Skeletal muscle cell (primary cell): ENCODE measurements at regions not wholly inside any gene's neighbourhood (a gene's known extent, or its start where the extent isn't known, plus 50 kb on each side); places are given as distances from the start of the nearest gene placed in this dataset.

Experiments
- DNase-seq: peaks from one replicate; pipeline ENCODE4 v3.0.0-alpha.2; 2010; ENCODE audit warnings: low read depth
- H3K4me3 ChIP-seq: 2 replicates; pipeline ENCODE4 v1.5.1; 2011; ENCODE audit warnings: low read depth, mild to moderate bottlenecking, control low read depth, low read length, moderate library complexity

- peak; percentile 14 for DNase-seq
- no peak overlapping the region for H3K4me3 ChIP-seq
These were observed 186.0 kb upstream of the TNP1 start for GRCh38 chr2:217045700-217046475.

DNA sequence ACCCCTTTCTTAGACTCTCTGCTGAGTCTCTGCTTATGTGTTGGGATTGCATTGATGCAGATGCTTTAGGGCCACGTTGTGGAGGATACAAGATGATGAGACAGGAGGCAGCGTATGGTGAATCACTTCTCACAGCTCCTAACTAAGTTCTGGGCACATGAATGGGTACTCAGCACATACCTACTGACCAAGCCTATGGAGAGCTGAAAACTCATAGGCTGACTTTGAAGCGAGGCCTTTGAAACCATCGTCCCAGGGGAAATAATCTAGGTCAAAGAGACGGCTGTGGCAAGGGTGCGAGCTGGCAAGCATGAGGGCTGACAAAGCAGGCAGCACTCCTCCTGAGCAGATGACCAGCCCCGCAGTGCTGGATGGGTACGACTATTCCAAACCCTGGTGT is 180.2 kb upstream of the TNP1 start:
- no peak for DNase-seq
- no peak overlapping the region for H3K4me3 ChIP-seq

DNA sequence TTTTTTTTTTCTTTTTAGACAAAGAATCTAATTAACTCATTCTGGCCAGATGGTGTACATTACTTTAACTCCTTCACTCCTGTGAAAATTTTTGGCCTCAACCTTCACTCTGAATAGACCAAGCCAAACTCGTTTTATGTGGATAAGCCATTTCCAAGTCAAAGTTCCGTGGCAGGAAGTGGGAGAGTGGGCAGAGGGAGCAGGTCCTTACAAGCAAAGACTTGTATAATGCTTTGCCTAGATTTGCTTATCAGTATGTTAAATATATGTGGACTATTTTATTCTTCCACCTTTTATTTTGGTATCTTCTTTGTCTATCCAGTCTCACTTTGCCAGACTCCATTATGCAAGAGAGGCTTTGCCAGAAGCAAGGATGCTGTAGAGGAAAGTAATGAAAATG is 178.1 kb upstream of the TNP1 start:
- DNase-seq: no peak
- H3K4me3 ChIP-seq: no peak overlapping the region

DNA sequence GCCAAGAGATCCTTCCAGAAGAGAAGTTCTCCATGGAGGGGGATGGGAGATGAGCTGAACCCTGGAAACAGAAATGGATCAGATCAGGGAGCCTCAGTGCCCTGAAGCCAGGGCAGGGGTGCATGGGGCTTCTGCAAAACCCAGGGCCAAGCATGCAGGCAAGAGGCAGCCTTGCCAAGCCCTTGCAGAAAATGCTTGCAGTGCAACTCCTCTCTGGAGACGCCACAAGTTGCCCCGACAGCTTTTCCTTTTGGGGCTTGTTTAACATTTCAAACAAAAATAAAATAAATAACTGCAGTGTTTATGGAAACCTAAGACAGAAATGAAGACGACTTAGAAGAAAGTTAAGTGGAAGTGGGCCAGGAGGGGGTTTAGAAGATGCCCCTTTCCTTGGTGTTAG is 177.5 kb upstream of the TNP1 start:
- no peak for DNase-seq
- H3K4me3 ChIP-seq: no peak overlapping the region

- peak; percentile 13 for DNase-seq
- no peak overlapping the region for H3K4me3 ChIP-seq
These were observed 176.1 kb upstream of the TNP1 start for GRCh38 chr2:217035967-217036366.

DNA sequence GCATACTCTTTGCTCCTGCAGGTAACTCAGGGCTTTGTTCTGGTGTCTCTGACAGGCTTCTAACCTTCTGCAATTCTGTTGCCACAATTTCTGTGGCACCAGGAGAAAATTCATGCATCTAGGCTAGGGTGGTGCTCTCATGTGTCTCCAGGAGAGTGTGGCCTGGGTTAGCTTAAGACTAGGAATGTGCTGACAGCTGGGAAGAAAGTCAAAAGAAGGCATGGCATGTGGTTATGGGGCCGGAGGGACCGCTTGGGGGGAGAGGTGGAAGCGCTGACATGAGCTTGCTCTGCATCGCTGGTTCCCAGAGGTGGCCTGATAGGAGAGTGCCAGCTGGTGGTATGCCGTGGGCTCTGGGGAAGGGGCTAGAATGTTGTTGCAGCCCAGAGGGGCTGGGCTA is 173.3 kb upstream of the TNP1 start:
- no peak overlapping the region for H3K4me3 ChIP-seq
- DNase-seq: no peak

DNA sequence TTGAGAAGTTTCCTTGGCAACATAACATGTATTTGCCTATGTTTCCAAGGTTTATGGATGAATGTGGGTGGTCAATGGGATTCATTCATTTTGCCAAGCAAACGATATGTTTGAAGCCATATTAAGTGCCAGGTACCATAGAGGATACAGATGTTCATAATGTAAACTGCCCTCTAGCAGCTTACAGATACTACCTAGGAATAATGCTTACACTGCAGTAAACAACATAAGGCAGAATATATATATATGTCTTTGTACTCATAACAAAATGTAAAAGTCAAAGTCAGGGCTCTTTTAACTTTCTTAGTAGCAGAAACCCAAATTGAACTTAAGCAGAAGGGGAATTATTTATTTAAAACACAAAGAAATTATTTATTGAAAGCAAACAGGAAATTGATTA is 171.6 kb upstream of the TNP1 start:
- DNase-seq: no peak
- no peak overlapping the region for H3K4me3 ChIP-seq

- DNase-seq: no peak
- H3K4me3 ChIP-seq: no peak overlapping the region
These were observed 170.2 kb upstream of the TNP1 start for GRCh38 chr2:217030081-217030480.

GRCh38 chr2:217028128-217028527 is 168.3 kb upstream of the TNP1 start:
- DNase-seq: no peak

DNA sequence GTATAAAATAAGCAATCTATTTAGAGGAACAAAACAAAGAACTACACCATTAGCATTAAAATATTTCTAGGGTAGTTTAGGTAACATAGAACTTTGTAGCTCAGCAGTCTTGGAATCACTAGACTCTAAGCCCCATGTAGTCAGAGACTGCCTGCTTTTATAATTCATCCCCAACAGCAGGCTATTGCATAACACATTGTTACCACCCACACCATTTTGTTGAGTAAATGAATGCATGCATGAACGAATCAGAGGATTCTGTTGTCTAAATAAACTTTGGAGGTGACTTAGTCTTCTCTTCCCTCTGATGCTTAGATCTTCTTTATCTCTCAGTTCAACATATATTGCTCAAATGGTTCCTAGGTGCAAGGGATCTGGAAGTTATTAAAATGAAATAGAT is 167.6 kb upstream of the TNP1 start:
- DNase-seq: no peak
- H3K4me3 ChIP-seq: no peak overlapping the region

More at GRCh38 chr2:217028128-217028527, 168.3 kb upstream of the TNP1 start:
- no peak overlapping the region for H3K4me3 ChIP-seq

- H3K4me3 ChIP-seq: no peak overlapping the region
These were observed 166.7 kb upstream of the TNP1 start for GRCh38 chr2:217026569-217026968.

DNA sequence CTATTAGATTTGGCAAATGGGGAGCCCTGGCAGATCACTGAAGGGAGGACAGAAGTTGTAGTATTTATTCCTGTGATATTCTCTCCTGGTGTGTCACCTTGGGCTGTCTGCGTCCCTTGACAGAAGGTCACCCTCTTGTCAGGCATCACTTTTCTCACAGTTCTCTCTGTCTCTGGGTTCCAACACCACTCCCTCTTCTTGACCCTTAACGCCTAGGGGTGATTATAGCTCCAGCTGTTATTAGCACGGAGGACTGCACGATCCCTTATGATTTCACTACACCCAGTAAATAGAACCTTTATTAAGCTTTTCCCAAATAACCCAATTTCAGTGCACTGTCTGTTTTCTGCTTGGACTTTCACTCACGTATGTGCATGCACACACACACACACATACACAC is 166.3 kb upstream of the TNP1 start:
- DNase-seq: no peak
- no peak overlapping the region for H3K4me3 ChIP-seq

More at GRCh38 chr2:217026569-217026968, 166.7 kb upstream of the TNP1 start:
- no peak for DNase-seq

DNA sequence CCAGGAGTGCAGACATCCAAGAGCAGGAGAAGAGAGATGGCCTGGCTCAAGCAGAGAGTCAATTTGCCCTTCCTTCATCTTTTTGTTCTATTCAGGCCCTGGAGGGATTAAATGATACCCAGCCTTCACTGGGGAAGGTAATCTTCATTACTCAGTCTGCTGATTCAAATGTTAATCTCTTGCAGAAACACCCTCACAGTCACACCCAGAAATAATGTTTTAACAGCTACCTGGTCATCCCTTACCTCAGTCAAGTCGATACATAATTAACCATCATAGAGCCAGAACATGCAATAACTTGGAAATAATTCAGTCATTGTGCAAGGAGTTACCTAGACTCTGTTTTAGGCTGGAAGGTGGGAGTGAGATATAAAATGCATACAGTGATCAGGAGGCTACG is 163.7 kb upstream of the TNP1 start:
- no peak for DNase-seq
- H3K4me3 ChIP-seq: no peak overlapping the region

GRCh38 chr2:217017456-217018252 is 157.8 kb upstream of the TNP1 start:
- DNase-seq: no peak
- no peak overlapping the region for H3K4me3 ChIP-seq

DNA sequence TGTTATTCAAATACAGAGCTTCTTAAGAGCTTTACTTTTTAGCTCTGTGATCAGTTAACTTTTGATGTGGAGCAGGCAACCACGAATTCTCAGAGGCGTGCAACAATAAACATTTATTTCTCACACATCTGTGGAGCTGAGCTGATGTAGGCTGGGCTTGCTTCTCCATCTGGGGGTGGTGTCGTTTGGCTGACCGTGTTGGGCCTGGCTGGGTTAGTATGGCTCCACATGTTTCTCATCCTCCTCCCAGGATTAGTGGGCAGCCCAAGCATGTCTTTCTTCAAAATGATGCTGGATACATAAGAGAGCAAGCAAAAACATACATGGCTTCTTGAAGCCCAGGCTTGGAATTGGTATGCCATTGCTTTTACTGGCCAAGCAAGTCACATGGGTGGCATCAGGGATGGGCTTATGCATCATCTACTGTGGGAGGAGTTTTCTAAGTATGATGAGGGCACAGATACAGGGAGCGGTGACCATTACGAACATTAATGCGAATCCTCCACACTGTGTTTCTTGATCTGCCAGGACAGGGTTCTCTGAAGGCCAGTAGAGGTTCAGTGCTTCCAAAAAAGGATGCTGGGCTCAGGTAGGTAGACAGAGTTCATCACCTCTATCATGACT is 157.0 kb upstream of the TNP1 start:
- no peak for DNase-seq
- H3K4me3 ChIP-seq: no peak overlapping the region

DNA sequence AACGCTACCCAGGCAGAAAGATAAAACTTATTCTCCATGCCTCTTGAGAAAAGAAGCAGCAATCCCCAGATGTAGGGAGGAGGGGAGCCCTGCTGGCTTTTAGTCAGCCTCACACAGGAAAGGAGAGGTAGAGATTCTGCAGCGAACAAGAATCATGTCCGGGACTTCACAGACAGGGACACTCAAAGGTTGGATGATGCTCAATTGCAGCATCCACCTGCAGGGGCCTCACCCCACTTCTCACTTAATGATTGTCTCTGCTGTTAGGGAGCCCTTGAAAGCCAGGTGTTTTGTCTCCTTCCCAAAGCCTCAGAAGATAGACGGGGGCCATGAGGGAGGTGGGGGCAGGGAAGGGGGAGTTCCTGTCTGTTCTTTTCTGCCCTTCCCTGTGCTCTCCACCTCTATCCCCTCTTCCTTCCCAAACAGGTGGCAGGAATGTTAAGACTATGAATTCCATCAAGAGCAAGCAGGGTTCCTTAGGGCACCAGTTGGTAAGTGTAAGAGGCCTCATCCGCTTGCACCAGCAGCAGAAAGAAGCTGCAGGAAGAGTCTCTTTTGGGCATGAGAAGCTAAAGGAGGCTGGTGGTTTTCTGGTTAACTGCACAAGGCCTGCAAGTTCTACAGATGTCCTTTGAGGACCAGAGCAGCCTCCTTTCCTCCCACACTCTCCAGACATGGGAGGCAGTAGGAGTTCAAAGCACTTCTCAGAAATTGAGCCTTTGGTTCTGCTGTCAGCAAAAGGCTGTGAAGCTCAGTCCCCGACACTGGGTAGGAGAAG is 154.7 kb upstream of the TNP1 start:
- H3K4me3 ChIP-seq: no peak overlapping the region
- DNase-seq: no peak

- H3K4me3 ChIP-seq: no peak overlapping the region
- no peak for DNase-seq
These were observed 154.1 kb upstream of the TNP1 start for GRCh38 chr2:217013926-217014325.

- no peak for DNase-seq
- no peak overlapping the region for H3K4me3 ChIP-seq
These were observed 151.7 kb upstream of the TNP1 start for GRCh38 chr2:217011576-217011975.

GRCh38 chr2:217010173-217010572 is 150.3 kb upstream of the TNP1 start:
- no peak for DNase-seq

GRCh38 chr2:217008794-217009193 is 148.9 kb upstream of the TNP1 start:
- no peak for DNase-seq
- no peak overlapping the region for H3K4me3 ChIP-seq

More at GRCh38 chr2:217010173-217010572, 150.3 kb upstream of the TNP1 start:
- H3K4me3 ChIP-seq: no peak overlapping the region
